ENCODE measurements at regions not wholly inside any gene's neighbourhood (a gene's known extent, or its start where the extent isn't known, plus 50 kb on each side); places are given as distances from the start of the nearest gene placed in this dataset.

GRCh38 chr18:8997634-8998033 is 104.9 kb upstream of the NDUFV2 start:
- H3K27me3 ChIP-seq (ENCODE audit: control insufficient read depth, insufficient read depth, low read length) = no peaks in the 10 kb centered on the region
- no peak for DNase-seq (ENCODE audit: low read depth, low spot score)
- no peaks in the 10 kb centered on the region for H3K4me1 ChIP-seq (ENCODE audit: control insufficient read depth, insufficient read depth, low read length)
- no peak for ATAC-seq
- H3K27ac ChIP-seq (ENCODE audit: low read length) = no peak overlapping the region
- POLR2A ChIA-PET = no interaction called here
- no peaks in the 10 kb centered on the region for H3K36me3 ChIP-seq (ENCODE audit: control insufficient read depth, insufficient read depth, low read length)
- peaks cover 8% of the 10 kb centered on the region; the same call in 1 of the 2 replicates for H3K9me3 ChIP-seq (ENCODE audit: control insufficient read depth, insufficient read depth, low read depth, low read length)
- intact Hi-C loops (cut with micrococcal nuclease; ENCODE audit: unreplicated experiment) = no loop called here
- TF ChIP-seq REST (IDR thresholded peaks at IDR 0.05; ENCODE audit: insufficient read depth in 1 of 2, low read depth in 2 of 2, low read length in 1 of 2) = no peak
- no peak for TF ChIP-seq CTCF (IDR thresholded peaks at IDR 0.05)
- no peak for TF ChIP-seq TCF7L2 (IDR thresholded peaks at IDR 0.05; ENCODE audit: low read depth, low read length)
- no peak for TF ChIP-seq POLR2AphosphoS5 (IDR thresholded peaks at IDR 0.05; ENCODE audit: low read depth, low read length)
- no peak for TF ChIP-seq SIN3A (IDR thresholded peaks at IDR 0.05; ENCODE audit: borderline replicate concordance, insufficient read depth, low read depth, low read length)
- CTCF ChIA-PET = no interaction called here
- in situ Hi-C loops (cut with HindIII; ENCODE audit: low pct_unique_long_range_greater_than_20kb, low sequenced_read_pairs) = no loop called here
- no TSS peak for BruUV-seq (replicated peaks)
- no peak overlapping the region for H3K4me3 ChIP-seq (ENCODE audit: low read depth in 2 of 2, low read length in 2 of 2)

GRCh38 chr18:8998481-8999217 is 103.8 kb upstream of the NDUFV2 start:
- no peaks in the 10 kb centered on the region for H3K4me1 ChIP-seq (ENCODE audit: control insufficient read depth, insufficient read depth, low read length)
- BruUV-seq (replicated peaks) = no TSS peak
- H3K27ac ChIP-seq (ENCODE audit: low read length) = no peak overlapping the region
- no peak for TF ChIP-seq CTCF (IDR thresholded peaks at IDR 0.05)
- TF ChIP-seq REST (IDR thresholded peaks at IDR 0.05; ENCODE audit: insufficient read depth in 1 of 2, low read depth in 2 of 2, low read length in 1 of 2) = no peak
- no peak for TF ChIP-seq SIN3A (IDR thresholded peaks at IDR 0.05; ENCODE audit: borderline replicate concordance, insufficient read depth, low read depth, low read length)
- TF ChIP-seq TCF7L2 (IDR thresholded peaks at IDR 0.05; ENCODE audit: low read depth, low read length) = no peak
- TF ChIP-seq POLR2AphosphoS5 (IDR thresholded peaks at IDR 0.05; ENCODE audit: low read depth, low read length) = no peak
- H3K36me3 ChIP-seq (ENCODE audit: control insufficient read depth, insufficient read depth, low read length) = no peaks in the 10 kb centered on the region
- no peak for ATAC-seq
- no peaks in the 10 kb centered on the region for H3K27me3 ChIP-seq (ENCODE audit: control insufficient read depth, insufficient read depth, low read length)
- intact Hi-C loops (cut with micrococcal nuclease; ENCODE audit: unreplicated experiment) (no loop called here), in situ Hi-C loops (cut with HindIII; ENCODE audit: low pct_unique_long_range_greater_than_20kb, low sequenced_read_pairs) (no loop called here)
- H3K9me3 ChIP-seq (ENCODE audit: control insufficient read depth, insufficient read depth, low read depth, low read length) = peaks cover 15% of the 10 kb centered on the region; the same call in 1 of the 2 replicates
- no peak for DNase-seq (ENCODE audit: low read depth, low spot score)
- CTCF ChIA-PET = interaction anchor here (0.8 kb wide), 1 partner anchor 10 kb away, joined by 3 read pairs; no protein-coding TSS in a partner anchor
- H3K4me3 ChIP-seq (ENCODE audit: low read depth in 2 of 2, low read length in 2 of 2) = no peak overlapping the region
- POLR2A ChIA-PET = no interaction called here

Measured in Panc1 (cell line).